Smooth muscle cell (in vitro differentiated cells): ENCODE measurements at regions not wholly inside any gene's neighbourhood (a gene's known extent, or its start where the extent isn't known, plus 50 kb on each side); places are given as distances from the start of the nearest gene placed in this dataset.

Source experiments
- DNase-seq: peaks from one replicate; lab custom pipeline; 2025; ENCODE audit not compliant: unreplicated experiment; lab: John Stamatoyannopoulos, UW
- H2AFZ ChIP-seq: fragments of 200-600 bp; sonication (generic); 2 replicates; pipeline ENCODE4 v1.6.0; 2016; ENCODE audit warnings: antibody characterized with exemption, low read depth, mild to moderate bottlenecking
- H3F3A ChIP-seq: fragments of 200-600 bp; sonication (generic); 2 replicates; pipeline ENCODE4 v1.6.0; 2017; ENCODE audit warnings: antibody characterized with exemption, low read depth
- H3K27ac ChIP-seq: fragments of 200-600 bp; sonication (generic); 2 replicates; pipeline ENCODE4 v1.5.1; 2016; ENCODE audit warnings: low read depth, mild to moderate bottlenecking
- H3K27me3 ChIP-seq: fragments of 200-600 bp; sonication (generic); 2 replicates; pipeline ENCODE4 v1.6.1; 2016; ENCODE audit warnings: low read depth, mild to moderate bottlenecking
- H3K36me3 ChIP-seq: fragments of 200-600 bp; sonication (generic); 2 replicates; pipeline ENCODE4 v1.5.1; 2016; ENCODE audit warnings: low read depth
- H3K4me1 ChIP-seq: fragments of 200-600 bp; sonication (generic); 2 replicates; pipeline ENCODE4 v1.5.1; 2016; ENCODE audit warnings: low read depth
- H3K4me2 ChIP-seq: fragments of 200-600 bp; sonication (generic); 2 replicates; pipeline ENCODE4 v1.6.0; 2016; ENCODE audit warnings: mild to moderate bottlenecking
- H3K4me3 ChIP-seq: fragments of 200-600 bp; sonication (generic); 2 replicates; pipeline ENCODE4 v1.5.1; 2016; ENCODE audit warnings: mild to moderate bottlenecking
- H3K79me2 ChIP-seq: fragments of 200-600 bp; sonication (generic); 2 replicates; pipeline ENCODE4 v1.6.0; 2016; ENCODE audit warnings: low read depth, mild to moderate bottlenecking
- H3K9ac ChIP-seq: fragments of 200-600 bp; sonication (generic); 2 replicates; pipeline ENCODE4 v1.6.0; 2016; ENCODE audit warnings: low read depth
- H3K9me3 ChIP-seq: fragments of 200-600 bp; sonication (generic); replicated peaks from 2 replicates; pipeline ENCODE4 v1.5.1; 2016; ENCODE audit warnings: low read depth
- H4K20me1 ChIP-seq: fragments of 200-600 bp; sonication (generic); 2 replicates; pipeline ENCODE4 v1.6.0; 2016; ENCODE audit warnings: low read depth
- WGBS: methylation state at CpG from one replicate; pipeline ENCODE4 v1.1.7; 2016; ENCODE audit warnings: low lambda C conversion rate; 5-methylcytosine and 5-hydroxymethylcytosine counted together
- TF ChIP-seq, protein P1 (sequence below): fragments of 200-600 bp; sonication (generic); IDR thresholded peaks from 2 replicates; pipeline ENCODE4 v1.5.1; 2017; ENCODE audit warnings: borderline replicate concordance, mild to moderate bottlenecking, antibody characterized with exemption; ENCODE audit not compliant: insufficient read depth, poor library complexity, severe bottlenecking

DNA sequence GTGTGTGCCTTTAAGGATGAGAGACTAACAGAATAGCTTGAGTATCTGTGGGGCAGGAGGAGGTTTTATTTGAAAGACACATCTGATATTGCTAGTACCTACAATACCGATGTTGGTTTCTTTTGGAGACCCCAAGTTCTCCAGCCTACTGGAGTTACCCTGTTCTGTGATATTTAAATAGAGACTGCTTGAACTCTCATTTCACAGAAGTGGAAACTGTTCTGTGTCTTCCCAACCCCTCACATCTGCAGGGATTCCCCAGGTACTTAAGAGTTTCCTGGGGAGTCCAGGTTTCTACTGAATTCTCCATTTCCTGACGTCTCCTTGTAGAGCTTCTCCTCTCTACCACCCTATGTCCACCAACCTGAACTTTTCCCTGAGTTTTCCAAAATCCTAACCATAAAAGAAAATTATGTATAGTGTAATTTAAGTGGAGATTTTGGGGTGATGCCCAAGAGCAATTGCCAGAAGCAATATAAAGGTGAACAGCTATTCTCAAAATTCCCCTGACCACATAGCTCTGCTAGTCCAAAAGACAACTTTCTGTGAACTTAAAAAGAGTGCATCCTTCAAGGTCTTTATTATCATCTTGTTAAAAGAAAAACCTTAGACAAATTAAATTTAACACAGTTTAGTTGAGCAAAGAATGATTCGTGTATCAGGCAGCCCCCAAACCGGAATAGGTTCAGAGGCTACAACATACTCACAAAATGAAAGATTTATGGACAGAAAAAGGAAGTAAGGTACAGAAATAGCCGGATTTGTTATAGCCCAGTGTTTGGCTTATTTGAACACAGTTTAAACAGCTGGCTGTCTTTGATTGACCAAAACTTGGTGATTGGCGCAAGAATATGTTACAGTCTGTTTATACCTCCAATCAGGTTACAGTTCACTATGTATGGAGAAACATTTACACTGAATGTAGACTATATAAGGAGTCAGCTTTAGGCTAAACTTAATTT, 373.4 kb downstream of the NUAK1 start:
- no peak for DNase-seq
- Histone ChIP-seq H3K9ac (no peak overlapping the region), H3K4me2 (no peak overlapping the region), H3K4me1 (peaks cover 14% of the 10 kb centered on the region), H4K20me1 (no peaks in the 10 kb centered on the region), H3K27ac (no peak overlapping the region), H3K36me3 (no peaks in the 10 kb centered on the region), H3F3A (peaks cover 2% of the 10 kb centered on the region), H3K79me2 (no peaks in the 10 kb centered on the region), H3K9me3 (no peaks in the 10 kb centered on the region), H2AFZ (no peak overlapping the region), H3K4me3 (no peak overlapping the region), H3K27me3 (no peaks in the 10 kb centered on the region)
- TF ChIP-seq, protein P1, sequence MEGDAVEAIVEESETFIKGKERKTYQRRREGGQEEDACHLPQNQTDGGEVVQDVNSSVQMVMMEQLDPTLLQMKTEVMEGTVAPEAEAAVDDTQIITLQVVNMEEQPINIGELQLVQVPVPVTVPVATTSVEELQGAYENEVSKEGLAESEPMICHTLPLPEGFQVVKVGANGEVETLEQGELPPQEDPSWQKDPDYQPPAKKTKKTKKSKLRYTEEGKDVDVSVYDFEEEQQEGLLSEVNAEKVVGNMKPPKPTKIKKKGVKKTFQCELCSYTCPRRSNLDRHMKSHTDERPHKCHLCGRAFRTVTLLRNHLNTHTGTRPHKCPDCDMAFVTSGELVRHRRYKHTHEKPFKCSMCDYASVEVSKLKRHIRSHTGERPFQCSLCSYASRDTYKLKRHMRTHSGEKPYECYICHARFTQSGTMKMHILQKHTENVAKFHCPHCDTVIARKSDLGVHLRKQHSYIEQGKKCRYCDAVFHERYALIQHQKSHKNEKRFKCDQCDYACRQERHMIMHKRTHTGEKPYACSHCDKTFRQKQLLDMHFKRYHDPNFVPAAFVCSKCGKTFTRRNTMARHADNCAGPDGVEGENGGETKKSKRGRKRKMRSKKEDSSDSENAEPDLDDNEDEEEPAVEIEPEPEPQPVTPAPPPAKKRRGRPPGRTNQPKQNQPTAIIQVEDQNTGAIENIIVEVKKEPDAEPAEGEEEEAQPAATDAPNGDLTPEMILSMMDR, result no peak
- WGBS, result 89% methylated on average over 6 of the region's 6 CpGs

DNA sequence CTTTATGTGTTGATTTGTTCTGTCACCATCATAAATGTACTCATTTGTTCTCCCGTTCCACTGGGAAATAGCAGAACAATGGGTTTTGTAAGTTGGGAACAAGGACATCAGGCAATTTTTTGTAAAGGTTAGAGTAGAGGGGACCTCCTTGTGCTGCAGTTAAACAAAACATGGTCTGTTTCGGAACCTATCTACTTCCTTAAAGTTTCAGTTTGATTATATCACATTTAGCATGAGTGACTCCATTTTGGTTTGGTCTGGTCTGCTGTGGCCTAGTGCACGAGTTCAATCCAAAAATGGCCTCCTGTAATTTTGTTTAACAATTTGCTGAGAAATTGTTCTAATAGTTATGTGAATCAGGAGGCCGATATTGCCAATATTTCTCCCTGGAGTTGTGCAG, 372.7 kb downstream of the NUAK1 start:
- Histone ChIP-seq H3K9ac (no peak overlapping the region), H3K36me3 (no peaks in the 10 kb centered on the region), H2AFZ (no peak overlapping the region), H3K27me3 (no peaks in the 10 kb centered on the region), H3K4me1 (peaks cover 13% of the 10 kb centered on the region), H3F3A (peaks cover 2% of the 10 kb centered on the region), H3K9me3 (no peaks in the 10 kb centered on the region), H3K4me2 (no peak overlapping the region), H3K27ac (no peak overlapping the region), H3K79me2 (no peaks in the 10 kb centered on the region), H3K4me3 (no peak overlapping the region), H4K20me1 (no peaks in the 10 kb centered on the region)
- TF ChIP-seq, protein P1, result no peak
- no peak for DNase-seq
- WGBS, result over 99% methylated on average over 4 of the region's 4 CpGs

DNA sequence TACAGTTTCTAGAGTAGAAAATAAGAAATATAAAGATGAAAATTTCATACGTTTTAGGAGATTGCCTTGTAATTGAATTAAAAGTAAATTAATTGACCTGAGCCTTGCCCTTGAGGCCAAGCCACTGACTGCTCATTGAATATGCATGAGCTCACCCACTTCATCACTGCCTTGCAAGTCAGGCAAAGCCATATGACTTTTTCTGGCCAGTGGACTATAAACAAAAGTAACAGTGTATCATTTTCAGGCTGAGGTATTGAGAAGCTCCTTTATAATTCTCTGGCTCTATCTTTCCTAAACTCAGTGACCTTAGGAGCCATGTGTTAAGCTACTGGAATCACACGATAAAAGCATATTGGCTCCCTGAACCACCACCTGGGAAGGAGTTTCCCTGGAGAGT, 369.3 kb downstream of the NUAK1 start:
- H2AFZ ChIP-seq, result no peak overlapping the region
- no peak overlapping the region for H3K4me3 ChIP-seq
- no peaks in the 10 kb centered on the region for H3F3A ChIP-seq
- H3K9ac ChIP-seq, result no peak overlapping the region
- no peaks in the 10 kb centered on the region for H3K36me3 ChIP-seq
- H3K4me2 ChIP-seq, result no peak overlapping the region
- H3K27me3 ChIP-seq, result no peaks in the 10 kb centered on the region
- H3K9me3 ChIP-seq, result no peaks in the 10 kb centered on the region
- H3K79me2 ChIP-seq, result no peaks in the 10 kb centered on the region
- H3K27ac ChIP-seq, result no peak overlapping the region
- H3K4me1 ChIP-seq, result peaks cover 1% of the 10 kb centered on the region
- 93% methylated on average over 2 of the region's 2 CpGs for WGBS
- TF ChIP-seq, protein P1, result no peak
- no peak for DNase-seq
- H4K20me1 ChIP-seq, result no peaks in the 10 kb centered on the region

DNA sequence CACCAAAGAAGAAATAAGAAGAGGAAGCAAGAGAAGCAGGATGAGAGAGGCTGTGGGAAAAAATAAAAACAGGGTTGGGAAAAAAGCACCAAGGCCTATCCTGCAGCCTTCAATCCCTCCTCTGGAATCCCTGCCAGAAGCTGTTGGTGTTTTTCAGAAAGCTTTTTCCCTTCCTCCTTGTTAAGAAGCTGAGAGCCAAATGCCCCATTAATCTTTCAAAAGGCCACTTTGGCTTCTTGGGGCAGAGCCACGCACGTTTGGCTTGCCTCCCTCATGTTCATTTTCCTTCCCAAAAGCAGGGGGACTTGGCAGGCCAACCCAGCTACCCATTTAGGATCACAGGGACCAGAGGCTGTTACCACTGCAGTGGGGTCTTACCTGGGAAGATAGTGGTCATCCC, 365.3 kb downstream of the NUAK1 start:
- Histone ChIP-seq H3K79me2 (no peaks in the 10 kb centered on the region), H3K4me3 (no peak overlapping the region), H2AFZ (no peak overlapping the region), H4K20me1 (no peaks in the 10 kb centered on the region), H3K27ac (no peak overlapping the region), H3K9ac (no peak overlapping the region), H3K9me3 (no peaks in the 10 kb centered on the region), H3F3A (no peaks in the 10 kb centered on the region), H3K4me1 (no peaks in the 10 kb centered on the region), H3K4me2 (no peak overlapping the region), H3K36me3 (no peaks in the 10 kb centered on the region), H3K27me3 (no peaks in the 10 kb centered on the region)
- TF ChIP-seq, protein P1, result no peak
- 89% methylated on average over 2 of the region's 2 CpGs for WGBS
- DNase-seq, result no peak
